ENCODE measurements at regions not wholly inside any gene's neighbourhood (a gene's known extent, or its start where the extent isn't known, plus 50 kb on each side); places are given as distances from the start of the nearest gene placed in this dataset.

- Mint-ChIP-seq H3K36me3 (ENCODE audit: low read depth) (peaks cover 1% of the 10 kb centered on the region), H3K4me3 (ENCODE audit: unreplicated experiment) (no peak overlapping the region), H3K9me3 (ENCODE audit: low read depth) (no peaks in the 10 kb centered on the region), H3K27me3 (ENCODE audit: low read depth) (peaks cover 44% of the 10 kb centered on the region), H3K27ac (ENCODE audit: unreplicated experiment) (no peak overlapping the region), H3K4me1 (ENCODE audit: low read depth) (no peaks in the 10 kb centered on the region)
- DNase-seq (ENCODE audit: low spot score), result no peak
- no peak for TF ChIP-seq CTCF (IDR thresholded peaks at IDR 0.05)
Observed at GRCh38 chr11:19541521-19542049, 171.1 kb upstream of the NAV2 start.

GRCh38 chr11:19539861-19540260 lies 172.8 kb upstream of the NAV2 start:
- TF ChIP-seq CTCF (IDR thresholded peaks at IDR 0.05), result no peak
- Mint-ChIP-seq H3K4me3 (ENCODE audit: unreplicated experiment) (no peak overlapping the region), H3K4me1 (ENCODE audit: low read depth) (no peaks in the 10 kb centered on the region), H3K9me3 (ENCODE audit: low read depth) (no peaks in the 10 kb centered on the region), H3K36me3 (ENCODE audit: low read depth) (peaks cover 1% of the 10 kb centered on the region), H3K27ac (ENCODE audit: unreplicated experiment) (no peak overlapping the region), H3K27me3 (ENCODE audit: low read depth) (peaks cover 46% of the 10 kb centered on the region)
- DNase-seq (ENCODE audit: low spot score), result no peak

- no peaks in the 10 kb centered on the region for H3K4me1 Mint-ChIP-seq (ENCODE audit: low read depth)
- no peak for DNase-seq (ENCODE audit: low spot score)
- H3K9me3 Mint-ChIP-seq (ENCODE audit: low read depth), result no peaks in the 10 kb centered on the region
- H3K27me3 Mint-ChIP-seq (ENCODE audit: low read depth), result peaks cover 38% of the 10 kb centered on the region
- no peak overlapping the region for H3K4me3 Mint-ChIP-seq (ENCODE audit: unreplicated experiment)
- no peak for TF ChIP-seq CTCF (IDR thresholded peaks at IDR 0.05)
- peaks cover 3% of the 10 kb centered on the region for H3K36me3 Mint-ChIP-seq (ENCODE audit: low read depth)
- no peak overlapping the region for H3K27ac Mint-ChIP-seq (ENCODE audit: unreplicated experiment)
Observed at GRCh38 chr11:19537803-19538453, 174.7 kb upstream of the NAV2 start.

GRCh38 chr11:19536131-19536530 lies 176.5 kb upstream of the NAV2 start:
- Mint-ChIP-seq H3K4me1 (ENCODE audit: low read depth) (no peaks in the 10 kb centered on the region), H3K27me3 (ENCODE audit: low read depth) (peaks cover 45% of the 10 kb centered on the region), H3K4me3 (ENCODE audit: unreplicated experiment) (no peak overlapping the region), H3K27ac (ENCODE audit: unreplicated experiment) (no peak overlapping the region), H3K9me3 (ENCODE audit: low read depth) (no peaks in the 10 kb centered on the region), H3K36me3 (ENCODE audit: low read depth) (peaks cover 3% of the 10 kb centered on the region)
- TF ChIP-seq CTCF (IDR thresholded peaks at IDR 0.05), result no peak
- DNase-seq (ENCODE audit: low spot score), result no peak

GRCh38 chr11:19530505-19530904 lies 182.1 kb upstream of the NAV2 start:
- Mint-ChIP-seq H3K4me3 (ENCODE audit: unreplicated experiment) (no peak overlapping the region), H3K4me1 (ENCODE audit: low read depth) (no peaks in the 10 kb centered on the region), H3K9me3 (ENCODE audit: low read depth) (no peaks in the 10 kb centered on the region), H3K36me3 (ENCODE audit: low read depth) (peaks cover 2% of the 10 kb centered on the region), H3K27ac (ENCODE audit: unreplicated experiment) (no peak overlapping the region), H3K27me3 (ENCODE audit: low read depth) (peaks cover 29% of the 10 kb centered on the region)
- TF ChIP-seq CTCF (IDR thresholded peaks at IDR 0.05), result no peak
- no peak for DNase-seq (ENCODE audit: low spot score)

All from chondrocyte (in vitro differentiated cells).